Urinary bladder (tissue), 3 donors: ENCODE measurements at regions not wholly inside any gene's neighbourhood (a gene's known extent, or its start where the extent isn't known, plus 50 kb on each side); places are given as distances from the start of the nearest gene placed in this dataset.
"Not testable (repeated sequence)": the region's sequence is repeated elsewhere in the genome, so short reads cannot be mapped to it uniquely, and the experiment has no call there.

Source experiments
- DNase-seq: peaks from one replicate; pipeline ENCODE4 v3.0.0-alpha.2; 2015; ENCODE audit errors: extremely low spot score
- H3K27ac ChIP-seq: one replicate; pipeline ENCODE4 v1.5.1; 2013; ENCODE audit warnings: low read depth, mild to moderate bottlenecking, moderate library complexity
- H3K36me3 ChIP-seq: one replicate; pipeline ENCODE4 v1.6.1; 2013; ENCODE audit warnings: mild to moderate bottlenecking, moderate library complexity; ENCODE audit not compliant: insufficient read depth
- H3K4me1 ChIP-seq: one replicate; pipeline ENCODE4 v1.6.1; 2013; ENCODE audit warnings: mild to moderate bottlenecking, moderate library complexity; ENCODE audit not compliant: insufficient read depth
- H3K4me3 ChIP-seq: one replicate; pipeline ENCODE4 v1.5.1; 2013; ENCODE audit warnings: low read depth, low read length
- WGBS: extraction: QIAGEN DNeasy Blood & Tissue Kit; methylation state at CpG from one replicate; pipeline ENCODE4 v1.1.7; 2013; 5-methylcytosine and 5-hydroxymethylcytosine counted together
- donor health status: healthy with polysubstance abuse.
- donor health status: healthy.

- Histone ChIP-seq H3K4me3 (peak overlapping the region; percentile 5), H3K4me1 (no peaks in the 10 kb centered on the region), H3K36me3 (no peaks in the 10 kb centered on the region), H3K27ac (no peak overlapping the region)
- 13% methylated on average over 5 of the region's 5 CpGs for WGBS
- no peak for DNase-seq
These were observed 117.2 kb downstream of the GATA6 start for GRCh38 chr18:22286585-22286984.

GRCh38 chr18:22285361-22286140, 116.2 kb downstream of the GATA6 start:
- DNase-seq, result no peak
- Histone ChIP-seq H3K4me1 (no peaks in the 10 kb centered on the region), H3K36me3 (no peaks in the 10 kb centered on the region), H3K27ac (no peak overlapping the region), H3K4me3 (no peak overlapping the region)
- 70% methylated on average over 3 of the region's 3 CpGs for WGBS

- DNase-seq, result no peak
- Histone ChIP-seq H3K4me3 (no peak overlapping the region), H3K4me1 (no peaks in the 10 kb centered on the region), H3K36me3 (no peaks in the 10 kb centered on the region), H3K27ac (no peak overlapping the region)
- 68% methylated on average over 3 of the region's 3 CpGs for WGBS
These were observed 115.4 kb downstream of the GATA6 start for GRCh38 chr18:22284581-22285360.

- WGBS, result 97% methylated on average over 4 of the region's 4 CpGs
- H3K4me1 ChIP-seq, DNase-seq, H3K36me3 ChIP-seq, H3K4me3 ChIP-seq, H3K27ac ChIP-seq: not testable (repeated sequence)
These were observed 114.5 kb downstream of the GATA6 start for GRCh38 chr18:22283855-22284254.

- no peak overlapping the region for H3K4me3 ChIP-seq
- H3K27ac ChIP-seq, result no peak overlapping the region
- H3K36me3 ChIP-seq, result no peaks in the 10 kb centered on the region
- WGBS, result 87% methylated on average over 3 of the region's 3 CpGs
- DNase-seq, result no peak
- no peaks in the 10 kb centered on the region for H3K4me1 ChIP-seq
These were observed 114.0 kb downstream of the GATA6 start for GRCh38 chr18:22283397-22283796.

- Histone ChIP-seq H3K27ac (no peak overlapping the region), H3K4me1 (no peaks in the 10 kb centered on the region), H3K4me3 (no peak overlapping the region), H3K36me3 (no peaks in the 10 kb centered on the region)
- DNase-seq, result no peak
These were observed 113.7 kb downstream of the GATA6 start for GRCh38 chr18:22283116-22283395.

GRCh38 chr18:22282311-22283115, 113.1 kb downstream of the GATA6 start:
- H3K27ac ChIP-seq, result no peak overlapping the region

GRCh38 chr18:22280453-22280750, 111.0 kb downstream of the GATA6 start:
- H3K4me3 ChIP-seq, result no peak overlapping the region
- no peak for DNase-seq
- H3K27ac ChIP-seq, result no peak overlapping the region
- no peaks in the 10 kb centered on the region for H3K36me3 ChIP-seq
- 93% methylated on average over 1 of the region's 1 CpG for WGBS
- H3K4me1 ChIP-seq, result no peaks in the 10 kb centered on the region

More at GRCh38 chr18:22282311-22283115, 113.1 kb downstream of the GATA6 start:
- Histone ChIP-seq H3K36me3 (no peaks in the 10 kb centered on the region), H3K4me1 (no peaks in the 10 kb centered on the region), H3K4me3 (no peak overlapping the region)
- peak; percentile 59 for DNase-seq
- WGBS, result 53% methylated on average over 8 of the region's 8 CpGs

- DNase-seq, result no peak
- Histone ChIP-seq H3K4me3 (no peak overlapping the region), H3K4me1 (no peaks in the 10 kb centered on the region), H3K36me3 (no peaks in the 10 kb centered on the region), H3K27ac (no peak overlapping the region)
- 73% methylated on average over 10 of the region's 10 CpGs for WGBS
These were observed 110.5 kb downstream of the GATA6 start for GRCh38 chr18:22279741-22280452.

GRCh38 chr18:22278798-22279197, 109.4 kb downstream of the GATA6 start:
- no peak overlapping the region for H3K27ac ChIP-seq
- 97% methylated on average over 1 of the region's 1 CpG for WGBS
- H3K4me1 ChIP-seq, result no peaks in the 10 kb centered on the region
- H3K4me3 ChIP-seq, result no peak overlapping the region
- no peaks in the 10 kb centered on the region for H3K36me3 ChIP-seq
- DNase-seq, result no peak

GRCh38 chr18:22277758-22278157, 108.4 kb downstream of the GATA6 start:
- no peak overlapping the region for H3K27ac ChIP-seq
- no peaks in the 10 kb centered on the region for H3K4me1 ChIP-seq
- no peaks in the 10 kb centered on the region for H3K36me3 ChIP-seq
- 59% methylated on average over 12 of the region's 12 CpGs for WGBS
- H3K4me3 ChIP-seq, result no peak overlapping the region
- DNase-seq, result no peak

GRCh38 chr18:22276334-22276713, 106.9 kb downstream of the GATA6 start:
- no peak overlapping the region for H3K27ac ChIP-seq
- no peak overlapping the region for H3K4me3 ChIP-seq

GRCh38 chr18:22275706-22276333, 106.4 kb downstream of the GATA6 start:
- H3K27ac ChIP-seq, result no peak overlapping the region
- 68% methylated on average over 11 of the region's 11 CpGs for WGBS
- H3K4me1 ChIP-seq, result no peaks in the 10 kb centered on the region
- H3K36me3 ChIP-seq, result no peaks in the 10 kb centered on the region
- H3K4me3 ChIP-seq, result no peak overlapping the region
- DNase-seq, result no peak

More at GRCh38 chr18:22276334-22276713, 106.9 kb downstream of the GATA6 start:
- Histone ChIP-seq H3K36me3 (no peaks in the 10 kb centered on the region), H3K4me1 (no peaks in the 10 kb centered on the region)
- WGBS, result 83% methylated on average over 7 of the region's 7 CpGs
- DNase-seq, result no peak
